Activated CD4-positive, CD25-positive, alpha-beta regulatory T cell (primary cell): ENCODE measurements at regions not wholly inside any gene's neighbourhood (a gene's known extent, or its start where the extent isn't known, plus 50 kb on each side); places are given as distances from the start of the nearest gene placed in this dataset.
"Not testable (repeated sequence)": the region's sequence is repeated elsewhere in the genome, so short reads cannot be mapped to it uniquely, and the experiment has no call there.

ENCODE experiments used
- DNase-seq, 4 experiments: peaks; one replicate each; lab custom pipeline; 2025; lab: John Stamatoyannopoulos, UW

DNA sequence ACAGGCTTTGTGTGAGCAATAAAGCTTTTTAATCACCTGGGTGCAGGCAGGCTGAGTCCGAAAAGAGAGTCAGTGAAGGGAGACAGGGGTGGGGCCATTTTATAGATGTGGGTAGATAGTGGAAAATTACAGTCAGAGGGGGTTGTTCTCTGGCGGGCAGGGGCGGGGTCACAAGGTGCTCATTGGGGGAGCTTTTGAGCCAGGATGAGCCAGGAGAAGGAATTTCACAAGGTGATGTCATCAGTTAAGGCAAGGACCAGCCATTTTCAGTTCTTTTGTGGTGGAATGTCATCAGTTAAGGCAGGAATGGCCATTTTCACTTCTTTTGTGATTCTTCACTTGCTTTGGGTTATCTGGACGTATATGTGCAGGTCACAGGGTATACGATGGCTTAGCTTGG, 571.3 kb upstream of the PCDH7 start:
- DNase-seq: not testable (repeated sequence)

- DNase-seq: not testable (repeated sequence)
Measured at GRCh38 chr4:30149539-30149938, 570.6 kb upstream of the PCDH7 start.

DNA sequence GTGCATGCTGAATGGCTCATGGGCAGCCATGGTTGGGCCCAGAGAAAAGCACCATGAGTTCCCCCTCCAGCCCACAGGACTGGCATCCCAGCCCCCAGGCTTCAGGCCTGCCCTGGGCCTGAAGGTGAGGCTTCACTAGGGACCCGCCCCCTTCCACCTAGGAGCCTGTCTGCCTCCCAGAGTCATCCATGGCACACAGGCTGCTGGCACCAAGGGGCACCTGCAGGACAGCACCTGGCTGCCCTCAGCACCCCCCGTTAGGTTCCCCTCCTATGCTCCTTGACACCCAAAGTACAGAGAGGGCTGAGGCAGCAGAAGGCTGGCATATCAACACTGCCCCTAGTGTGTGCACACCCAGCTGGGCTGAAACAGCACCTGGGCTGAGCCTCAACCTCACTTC, 566.7 kb upstream of the PCDH7 start:
- DNase-seq: no peak

- no peak for DNase-seq
Measured at GRCh38 chr4:30160140-30160539, 560.0 kb upstream of the PCDH7 start.

- no peak for DNase-seq
Measured at GRCh38 chr4:30172416-30172815, 547.8 kb upstream of the PCDH7 start.

DNA sequence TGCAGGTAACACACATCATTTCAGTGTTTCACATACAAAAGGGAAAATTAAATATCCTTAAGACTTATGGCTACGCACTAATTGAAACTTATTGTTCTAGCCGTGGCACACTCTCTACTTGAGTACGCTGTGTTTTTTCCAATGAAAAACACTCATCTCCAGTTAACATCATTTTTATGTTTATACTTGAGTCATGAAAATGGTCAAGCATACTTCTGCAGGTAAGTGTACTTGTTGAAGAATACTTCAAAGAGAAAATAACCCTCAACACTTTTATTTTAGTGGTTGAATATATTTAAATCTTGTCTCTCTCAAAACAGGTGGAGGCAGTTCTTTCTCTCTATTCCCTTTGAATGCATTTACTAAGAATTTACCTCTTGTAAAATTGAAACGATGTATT, 538.7 kb upstream of the PCDH7 start:
- no peak for DNase-seq

DNA sequence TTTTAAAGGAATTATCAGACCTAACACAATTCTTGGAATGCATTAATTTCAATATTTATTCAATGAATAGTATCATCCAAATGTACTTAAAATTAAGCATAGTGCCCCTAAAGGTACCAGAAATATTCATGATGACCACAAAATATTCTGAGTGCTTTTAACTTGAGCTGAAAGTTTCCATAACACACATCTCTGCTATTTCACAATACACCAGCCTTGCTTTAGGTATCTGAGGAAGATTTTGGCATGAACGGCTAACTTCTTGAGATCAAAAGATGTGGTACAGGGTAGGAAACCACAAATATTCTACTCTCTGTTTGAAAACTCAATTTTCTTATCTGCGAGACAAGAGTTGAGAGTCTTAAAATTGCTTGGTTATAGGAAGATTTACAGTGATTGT, 538.3 kb upstream of the PCDH7 start:
- no peak for DNase-seq

DNA sequence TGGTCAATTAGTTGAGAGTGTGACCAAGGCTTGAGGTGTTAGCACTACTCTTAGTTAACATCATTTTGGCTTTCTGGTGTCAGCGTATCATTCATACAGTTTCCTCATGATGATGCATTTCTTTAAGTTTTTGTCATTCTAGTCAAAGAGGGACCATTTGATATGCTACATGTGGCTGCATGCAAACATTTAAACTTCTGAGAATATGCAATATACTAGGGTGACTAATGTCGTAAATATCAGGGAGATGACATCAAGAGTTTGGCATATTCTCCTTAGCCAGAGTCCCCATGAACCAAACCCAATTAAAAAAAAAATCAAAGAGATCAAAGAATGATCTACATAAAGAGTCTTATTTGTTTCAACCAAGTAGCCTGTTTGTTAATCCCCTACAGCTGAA, 537.4 kb upstream of the PCDH7 start:
- no peak for DNase-seq

DNA sequence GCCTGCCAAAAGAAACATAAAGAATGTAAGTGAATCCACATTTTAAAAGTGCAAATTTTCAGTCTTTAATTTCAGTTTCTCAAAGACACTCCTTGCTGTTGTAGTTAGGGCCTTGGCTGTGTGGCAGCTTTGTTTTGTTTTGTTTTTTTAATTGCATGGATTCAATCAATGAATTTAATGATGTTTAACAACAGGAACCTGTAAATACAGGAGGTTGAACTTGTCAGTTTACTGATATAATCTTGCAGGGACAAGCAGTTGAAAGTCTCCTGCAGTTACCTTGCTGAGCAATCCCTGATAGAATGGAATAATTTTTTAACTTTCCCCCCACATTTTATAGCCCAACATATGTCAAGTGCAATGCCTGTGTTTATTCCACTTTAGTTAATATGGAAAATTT, 528.3 kb upstream of the PCDH7 start:
- no peak for DNase-seq

DNA sequence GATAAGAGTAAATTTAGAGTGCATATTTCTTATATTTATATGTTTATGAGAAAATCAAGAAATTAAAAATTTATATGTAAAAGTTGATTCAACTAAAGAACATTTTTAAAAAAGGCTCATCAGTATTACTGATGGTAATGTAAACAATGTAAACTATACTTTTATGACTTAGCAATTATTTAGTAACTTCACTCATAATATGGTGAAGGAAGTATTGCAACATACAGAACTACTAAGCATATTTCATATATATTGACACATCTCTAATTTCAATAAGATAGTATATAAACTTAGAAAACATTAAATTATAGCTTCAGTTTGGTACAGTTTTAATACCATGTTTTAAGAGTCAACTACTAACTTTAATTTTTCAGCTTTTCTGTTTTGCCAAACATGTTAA, 512.8 kb upstream of the PCDH7 start:
- DNase-seq: no peak

DNA sequence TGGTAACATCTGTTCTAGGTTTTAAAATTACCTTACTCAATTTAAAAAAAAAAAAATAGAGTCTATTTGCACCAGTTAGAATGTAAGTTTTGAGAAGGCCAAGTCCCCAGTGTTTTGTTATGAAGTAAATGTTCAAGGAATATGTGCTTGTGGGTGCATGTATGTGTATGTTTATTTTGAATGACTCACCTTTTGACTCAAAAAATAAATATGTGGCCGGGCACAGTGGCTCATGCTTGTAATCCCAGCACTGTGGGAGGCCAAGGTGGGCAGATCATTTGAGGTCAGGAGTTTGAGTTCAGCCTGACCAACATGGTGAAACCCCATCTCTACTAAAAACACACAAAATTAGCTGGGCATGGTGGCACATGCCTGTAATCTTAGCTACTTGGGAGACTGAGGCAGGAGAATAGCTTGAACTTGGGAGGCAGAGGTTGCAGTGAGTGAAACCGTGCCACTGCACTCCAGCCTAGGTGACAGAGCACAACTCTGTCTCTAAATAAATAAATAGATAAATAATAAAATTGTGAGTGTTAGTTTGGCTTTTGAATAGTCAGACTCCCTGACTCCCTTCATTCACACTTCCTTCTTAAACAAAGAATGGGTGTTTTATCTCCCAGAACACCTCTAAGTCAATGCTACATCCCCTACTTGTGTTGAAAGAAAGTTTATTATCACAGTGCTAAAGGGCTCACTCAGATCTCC, 511.3 kb upstream of the PCDH7 start:
- no peak for DNase-seq

- DNase-seq: not testable (repeated sequence)
Measured at GRCh38 chr4:30215973-30216372, 504.2 kb upstream of the PCDH7 start.

DNA sequence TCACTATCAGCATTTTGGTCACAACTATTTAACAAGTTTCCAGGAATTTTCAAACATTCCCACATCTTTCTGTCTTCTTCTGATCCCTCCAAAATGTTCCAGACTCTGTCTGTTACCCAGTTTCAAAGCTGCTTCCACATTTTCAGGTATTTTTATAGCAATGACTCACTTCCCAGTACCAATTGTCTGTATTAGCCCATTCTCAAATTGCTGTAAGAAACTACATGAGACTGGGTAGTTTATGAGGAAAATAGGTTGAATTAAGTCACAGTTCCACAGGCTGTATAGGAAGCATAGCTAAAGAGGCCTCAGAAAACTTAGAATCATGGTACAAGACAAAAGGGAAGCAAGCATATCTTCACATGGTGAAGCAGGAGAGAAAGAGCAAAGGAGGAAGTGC, 475.0 kb upstream of the PCDH7 start:
- no peak for DNase-seq

DNA sequence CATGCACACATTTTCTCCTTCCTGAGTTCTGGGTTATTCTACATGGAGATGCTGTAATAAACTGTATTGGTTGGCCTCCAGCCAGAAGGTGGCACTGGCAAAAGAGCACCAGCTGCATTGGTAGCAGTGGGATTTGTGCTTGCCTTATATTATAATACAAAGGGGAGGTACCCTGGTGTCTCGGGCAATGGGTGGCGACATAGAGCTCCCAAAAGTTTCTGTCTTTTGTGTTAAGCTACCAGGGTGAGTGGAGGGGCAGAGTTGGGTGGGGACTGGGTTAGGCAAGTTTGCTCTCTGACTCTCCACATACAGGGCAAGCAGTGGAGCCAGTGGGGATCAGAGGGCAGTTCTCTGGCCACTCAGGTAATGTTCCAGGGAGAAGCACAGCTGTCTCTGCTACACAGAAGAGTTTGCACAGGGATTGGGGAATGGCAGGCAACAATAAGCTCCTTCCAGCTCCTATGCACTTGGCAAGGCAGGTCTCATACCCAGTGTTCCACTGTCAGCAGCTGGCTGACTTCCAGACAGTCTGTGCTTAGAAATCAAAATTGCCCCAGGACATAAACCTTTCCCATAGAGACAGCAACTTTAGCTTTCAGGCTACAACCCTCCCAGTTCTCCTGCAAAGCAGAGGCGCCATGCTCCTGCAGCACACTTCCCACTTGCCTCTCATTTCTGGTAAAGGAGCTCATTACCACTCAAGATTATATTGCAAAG, 463.9 kb upstream of the PCDH7 start:
- DNase-seq: no peak

- DNase-seq: no peak
Measured at GRCh38 chr4:30258949-30259348, 461.2 kb upstream of the PCDH7 start.

- DNase-seq: no peak
Measured at GRCh38 chr4:30262379-30262778, 457.8 kb upstream of the PCDH7 start.

DNA sequence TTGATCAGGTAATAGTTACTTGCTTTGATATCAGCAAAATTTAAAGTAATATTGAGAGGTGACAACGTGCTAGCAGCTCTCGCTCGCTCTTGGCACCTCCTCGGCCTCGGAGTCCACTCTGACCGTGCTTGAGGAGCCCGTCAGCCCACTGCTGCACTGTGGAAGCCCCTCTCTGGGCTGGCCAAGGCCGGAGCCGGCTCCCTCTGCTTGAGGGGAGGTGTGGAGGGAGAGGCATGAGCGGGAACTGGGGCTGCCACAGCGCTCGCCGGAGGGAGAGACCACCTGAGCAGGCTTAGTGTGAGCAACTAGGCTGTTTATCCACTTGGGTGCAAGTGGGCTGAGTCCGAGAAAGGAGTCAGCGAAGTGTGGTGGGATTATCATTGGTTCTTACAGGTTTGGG, 455.7 kb upstream of the PCDH7 start:
- DNase-seq: no peak

DNA sequence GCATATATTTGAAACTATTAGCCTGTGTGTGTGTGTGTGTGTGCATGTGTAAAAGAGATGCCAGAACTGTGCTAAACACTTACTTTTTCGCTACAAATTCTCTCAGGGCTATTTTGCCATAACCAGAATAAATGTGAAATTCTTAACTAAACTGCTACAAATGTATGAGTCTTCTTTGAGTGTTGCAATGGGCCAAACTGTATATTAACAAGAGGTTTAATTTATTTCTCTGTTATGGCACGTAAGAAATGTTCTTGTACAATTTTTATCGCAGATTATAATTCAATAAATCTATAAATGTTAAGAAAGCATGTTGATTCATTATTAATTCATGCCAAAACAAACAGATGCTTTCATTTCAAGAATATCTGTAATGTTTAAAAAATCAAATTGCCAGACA, 454.5 kb upstream of the PCDH7 start:
- DNase-seq: no peak

- no peak for DNase-seq
Measured at GRCh38 chr4:30268370-30268769, 451.8 kb upstream of the PCDH7 start.

GRCh38 chr4:30269850-30270249, 450.3 kb upstream of the PCDH7 start:
- DNase-seq: no peak

DNA sequence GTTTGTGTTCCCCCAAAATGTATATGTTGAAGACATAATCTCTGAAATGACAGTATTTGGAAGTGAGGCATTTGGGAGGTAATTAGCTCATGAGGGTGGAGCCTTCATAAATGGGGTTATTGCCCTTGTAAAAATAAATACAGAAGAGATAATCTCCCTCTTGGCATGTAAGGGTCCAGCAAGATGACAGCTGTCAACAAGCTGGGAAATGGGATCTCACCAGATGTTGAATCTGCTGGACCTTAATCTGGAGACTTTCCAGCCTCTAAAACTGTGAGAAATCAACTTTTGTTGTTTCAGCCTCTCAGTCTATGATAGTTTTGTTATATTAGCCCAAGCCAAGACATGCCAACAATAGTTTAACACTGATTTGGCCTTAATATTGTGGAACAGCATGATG, 438.2 kb upstream of the PCDH7 start:
- DNase-seq: no peak

DNA sequence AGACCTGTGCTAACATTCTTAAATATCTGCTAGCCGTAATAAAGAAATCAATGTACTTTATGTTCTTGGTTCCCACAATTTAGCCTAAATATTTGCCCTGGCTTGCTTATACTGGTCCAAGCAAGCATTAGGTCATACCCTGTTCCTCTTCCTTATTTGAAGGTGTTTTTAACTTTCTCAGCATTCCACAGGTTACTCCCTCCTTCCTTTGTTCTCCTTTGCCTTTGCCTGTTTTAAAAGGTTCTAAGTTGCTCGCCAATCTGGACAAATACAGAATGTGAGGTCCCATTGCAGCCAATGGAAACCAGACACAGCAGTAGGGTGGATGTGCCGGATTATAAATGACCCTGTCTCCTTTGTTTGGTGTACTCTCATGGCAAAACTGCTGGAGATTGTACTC, 436.8 kb upstream of the PCDH7 start:
- DNase-seq: no peak

GRCh38 chr4:30294295-30294694, 425.9 kb upstream of the PCDH7 start:
- no peak for DNase-seq

DNA sequence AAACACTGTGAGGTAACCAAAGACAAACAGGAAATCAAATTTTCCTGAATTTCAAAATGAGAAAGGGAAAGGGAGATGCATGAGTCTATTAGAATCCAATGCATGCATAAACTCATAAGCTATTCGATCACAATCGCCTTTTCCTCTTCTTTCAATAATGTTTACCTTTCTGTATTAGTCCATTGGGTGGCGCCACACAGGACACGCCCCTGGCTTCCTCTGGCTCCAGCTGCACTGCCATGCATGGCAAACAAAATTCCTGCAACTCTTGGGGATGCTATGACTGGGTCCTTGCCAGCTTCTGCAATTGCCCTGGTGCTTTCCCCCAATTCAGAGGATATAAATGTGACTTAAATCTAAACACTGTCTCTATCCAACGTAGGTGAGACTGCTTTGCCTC, 424.5 kb upstream of the PCDH7 start:
- DNase-seq: no peak
